ENCODE measurements at regions not wholly inside any gene's neighbourhood (a gene's known extent, or its start where the extent isn't known, plus 50 kb on each side); places are given as distances from the start of the nearest gene placed in this dataset.

- TF ChIP-seq CTCF (IDR thresholded peaks at IDR 0.05; ENCODE audit: low read depth, low read length, poor library complexity, severe bottlenecking) (no peak), EZH2phosphoT487 (IDR thresholded peaks at IDR 0.05; ENCODE audit: borderline replicate concordance, low read length) (no peak)
These were observed 193.3 kb upstream of the NR3C1 start for GRCh38 chr5:143596824-143597223.

Data from DOHH2 (cell line).